PC-9 (cell line): ENCODE measurements at regions not wholly inside any gene's neighbourhood (a gene's known extent, or its start where the extent isn't known, plus 50 kb on each side); places are given as distances from the start of the nearest gene placed in this dataset.
A peak's percentile ranks its signal among the peaks of the same experiment; 100 is the strongest.

ENCODE experiments used
- BruUV-seq: library from RNA; stranded (reverse); fragments of 400-500 nt; replicated peaks from 2 replicates; lab custom pipeline; 2021; lab: Mats Ljungman, UMichigan
- CTCF ChIA-PET: fragments of 300-600 bp; sonication (Branson Sonifier 250); formaldehyde crosslinking; loops from one replicate; lab custom pipeline; 2022; ENCODE audit warnings: antibody characterized with exemption; lab: Charles Lee
- POLR2A ChIA-PET: fragments of 300-600 bp; sonication (Branson Sonifier 250); formaldehyde crosslinking; loops from one replicate; lab custom pipeline; 2022; ENCODE audit warnings: antibody characterized with exemption; ENCODE audit not compliant: unreplicated experiment; lab: Charles Lee
- DNase-seq, 2 experiments: peaks; one replicate each; pipeline versions ENCODE4 v3.0.0 to v3.0.0-alpha.2; 2015 to 2022; ENCODE audit warnings: mixed read lengths in 1 of 2
- H2AFZ ChIP-seq: fragments of 200-600 bp; sonication (generic); 2 replicates; pipeline ENCODE4 v1.8.1; 2017; ENCODE audit warnings: antibody characterized with exemption
- H3F3A ChIP-seq: fragments of 200-600 bp; sonication (generic); 2 replicates; pipeline ENCODE4 v1.8.1; 2017; ENCODE audit warnings: antibody characterized with exemption, mild to moderate bottlenecking, low read depth; ENCODE audit not compliant: insufficient read depth
- H3K27ac ChIP-seq: fragments of 200-600 bp; sonication (generic); 2 replicates; pipeline ENCODE4 v1.6.1; 2016; ENCODE audit warnings: mixed run types
- H3K27me3 ChIP-seq: fragments of 200-600 bp; sonication (generic); 2 replicates; pipeline ENCODE4 v1.6.1; 2016; ENCODE audit warnings: low read depth, mixed run types; ENCODE audit not compliant: insufficient read depth
- H3K36me3 ChIP-seq: fragments of 200-600 bp; sonication (generic); 2 replicates; pipeline ENCODE4 v1.6.1; 2016; ENCODE audit warnings: low read depth, mixed run types
- H3K4me1 ChIP-seq: fragments of 200-600 bp; sonication (generic); replicated peaks from 2 replicates; pipeline ENCODE4 v1.6.1; 2016; ENCODE audit warnings: mixed run types; ENCODE audit not compliant: insufficient read depth
- H3K4me2 ChIP-seq: fragments of 200-600 bp; sonication (generic); 2 replicates; pipeline ENCODE4 v1.6.1; 2017; ENCODE audit warnings: mixed run types
- H3K4me3 ChIP-seq: fragments of 200-600 bp; sonication (generic); 2 replicates; pipeline ENCODE4 v1.6.1; 2016; ENCODE audit warnings: mixed run types
- H3K79me2 ChIP-seq: fragments of 200-600 bp; sonication (generic); 2 replicates; pipeline ENCODE4 v1.6.1; 2017; ENCODE audit warnings: low read depth, mixed run types
- H3K9me2 ChIP-seq: fragments of 200-600 bp; sonication (generic); 2 replicates; pipeline ENCODE4 v1.8.1; 2017; ENCODE audit warnings: mild to moderate bottlenecking; ENCODE audit not compliant: insufficient read depth
- H3K9me3 ChIP-seq: fragments of 200-600 bp; sonication (generic); 2 replicates; pipeline ENCODE4 v1.8.1; 2016; ENCODE audit warnings: low read depth; ENCODE audit not compliant: insufficient read depth
- H4K20me1 ChIP-seq: fragments of 200-600 bp; sonication (generic); 2 replicates; pipeline ENCODE4 v1.8.1; 2017; ENCODE audit not compliant: insufficient read depth
- CTCF ChIP-seq: fragments of 200-600 bp; sonication (generic); conservative IDR thresholded peaks from 2 replicates; pipeline ENCODE4 v1.6.1; 2017; ENCODE audit warnings: mixed run types, antibody characterized with exemption, mild to moderate bottlenecking, moderate library complexity
- EZH2 ChIP-seq: fragments of 200-600 bp; sonication (generic); IDR thresholded peaks from 2 replicates; pipeline ENCODE4 v1.8.0; 2017; ENCODE audit warnings: antibody characterized with exemption, low read depth
- intact Hi-C: fragments of 100-400 bp; cut with micrococcal nuclease; formaldehyde crosslinking; loops from one replicate; pipeline ENCODE4 v1.10.0; 2022; ENCODE audit not compliant: unreplicated experiment

GRCh38 chr5:97752871-97753270 is 569.8 kb upstream of the RIOK2 start:
- H3K79me2 ChIP-seq: no peaks in the 10 kb centered on the region
- no peaks in the 10 kb centered on the region for H3K36me3 ChIP-seq
- H4K20me1 ChIP-seq: no peaks in the 10 kb centered on the region
- no peak for DNase-seq
- no peaks in the 10 kb centered on the region for H3K9me3 ChIP-seq
- no peak overlapping the region for H2AFZ ChIP-seq
- ChIA-PET POLR2A (no interaction called here), CTCF (no interaction called here)
- no TSS peak for BruUV-seq
- H3K4me3 ChIP-seq: no peak overlapping the region
- H3K9me2 ChIP-seq: no peaks in the 10 kb centered on the region
- intact Hi-C loops: no loop called here
- no peak overlapping the region for H3K4me2 ChIP-seq
- H3F3A ChIP-seq: no peaks in the 10 kb centered on the region
- H3K27me3 ChIP-seq: no peaks in the 10 kb centered on the region
- H3K4me1 ChIP-seq: no peaks in the 10 kb centered on the region
- H3K27ac ChIP-seq: no peak overlapping the region
- TF ChIP-seq CTCF (no peak), EZH2 (no peak)

GRCh38 chr5:97762483-97762882 is 579.4 kb upstream of the RIOK2 start:
- BruUV-seq: no TSS peak
- intact Hi-C loops: no loop called here
- Histone ChIP-seq H3K36me3 (no peaks in the 10 kb centered on the region), H3K4me3 (no peak overlapping the region), H3K27me3 (no peaks in the 10 kb centered on the region), H2AFZ (no peak overlapping the region), H3K9me2 (no peaks in the 10 kb centered on the region), H3K9me3 (no peaks in the 10 kb centered on the region), H3K4me1 (no peaks in the 10 kb centered on the region), H3K4me2 (no peak overlapping the region), H3K27ac (no peak overlapping the region), H3F3A (no peaks in the 10 kb centered on the region), H3K79me2 (no peaks in the 10 kb centered on the region), H4K20me1 (no peaks in the 10 kb centered on the region)
- no peak for TF ChIP-seq CTCF
- TF ChIP-seq EZH2: no peak
- ChIA-PET POLR2A (no interaction called here), CTCF (no interaction called here)
- no peak for DNase-seq

GRCh38 chr5:97764700-97765099 is 581.7 kb upstream of the RIOK2 start:
- DNase-seq: peak in 1 of 2 experiments; percentile 73
- Histone ChIP-seq H3K27ac (no peak overlapping the region), H3K36me3 (no peaks in the 10 kb centered on the region), H3K27me3 (no peaks in the 10 kb centered on the region), H3K4me1 (no peaks in the 10 kb centered on the region), H2AFZ (no peak overlapping the region), H3K4me3 (no peak overlapping the region), H3K9me2 (no peaks in the 10 kb centered on the region), H3K9me3 (no peaks in the 10 kb centered on the region), H4K20me1 (no peaks in the 10 kb centered on the region), H3F3A (no peaks in the 10 kb centered on the region), H3K4me2 (no peak overlapping the region), H3K79me2 (no peaks in the 10 kb centered on the region)
- CTCF ChIA-PET: no interaction called here
- TF ChIP-seq CTCF (no peak), EZH2 (no peak)
- no TSS peak for BruUV-seq
- intact Hi-C loops: no loop called here
- POLR2A ChIA-PET: no interaction called here
